Caco-2 (cell line): ENCODE measurements at regions not wholly inside any gene's neighbourhood (a gene's known extent, or its start where the extent isn't known, plus 50 kb on each side); places are given as distances from the start of the nearest gene placed in this dataset.

Experiments
- BruUV-seq: library from RNA; stranded (reverse); fragments of 400-500 nt; replicated peaks from 2 replicates; lab custom pipeline; 2021; lab: Mats Ljungman, UMichigan
- CTCF ChIA-PET: fragments of 300-600 bp; sonication (Branson Sonifier 250); formaldehyde crosslinking; loops from one replicate; lab custom pipeline; 2022; ENCODE audit warnings: antibody characterized with exemption; lab: Charles Lee
- POLR2A ChIA-PET: fragments of 300-600 bp; sonication (Branson Sonifier 250); formaldehyde crosslinking; loops from one replicate; lab custom pipeline; 2022; ENCODE audit warnings: antibody characterized with exemption; lab: Charles Lee
- DNase-seq, 2 experiments: peaks; one replicate each; pipeline versions ENCODE4 v3.0.0 to v3.0.0-alpha.2; 2020 to 2022
- H3K27me3 ChIP-seq: replicated peaks from 2 replicates; pipeline ENCODE4 v1.6.0; 2011; ENCODE audit warnings: low read length; ENCODE audit not compliant: control insufficient read depth, insufficient read depth
- H3K36me3 ChIP-seq: 2 replicates; pipeline ENCODE4 v1.5.1; 2011; ENCODE audit warnings: low read length; ENCODE audit not compliant: control insufficient read depth, insufficient read depth
- H3K4me1 ChIP-seq: fragments of 250-450 bp; sonication (Bioruptor Pico); 2 replicates; pipeline ENCODE4 v1.5.1; 2020; ENCODE audit warnings: mild to moderate bottlenecking
- H3K4me3 ChIP-seq: 2 replicates; pipeline ENCODE4 v1.5.1; 2011; ENCODE audit warnings: low read depth, mild to moderate bottlenecking, control low read depth, low read length
- H3K9me3 ChIP-seq: fragments of 250-450 bp; sonication (Bioruptor Pico); 2 replicates; pipeline ENCODE4 v1.5.1; 2020; ENCODE audit warnings: mild to moderate bottlenecking, moderate library complexity
- H3K27ac Mint-ChIP-seq: one replicate; pipeline ENCODE4 v1.8.0; 2022; ENCODE audit warnings: mixed read lengths; ENCODE audit not compliant: unreplicated experiment
- H3K27me3 Mint-ChIP-seq: one replicate; pipeline ENCODE4 v1.8.0; 2022; ENCODE audit warnings: mixed read lengths; ENCODE audit not compliant: insufficient read depth, unreplicated experiment
- H3K36me3 Mint-ChIP-seq: one replicate; pipeline ENCODE4 v1.8.0; 2022; ENCODE audit warnings: mild to moderate bottlenecking, mixed read lengths; ENCODE audit not compliant: insufficient read depth, unreplicated experiment
- H3K4me1 Mint-ChIP-seq: one replicate; pipeline ENCODE4 v1.8.0; 2022; ENCODE audit warnings: low read depth, mixed read lengths; ENCODE audit not compliant: unreplicated experiment
- H3K4me3 Mint-ChIP-seq: one replicate; pipeline ENCODE4 v1.8.0; 2022; ENCODE audit warnings: mild to moderate bottlenecking, moderate library complexity, mixed read lengths; ENCODE audit not compliant: unreplicated experiment
- H3K9me3 Mint-ChIP-seq: one replicate; pipeline ENCODE4 v1.8.0; 2022; ENCODE audit warnings: mixed read lengths; ENCODE audit not compliant: unreplicated experiment
- CTCF ChIP-seq, 2 experiments: fragments of 200-600 bp in 1 of 2; IDR thresholded peaks; 1 replicate in 1 of 2; 2 replicates in 1 of 2; pipeline versions ENCODE4 v1.5.1 to v1.8.0; 2011 to 2022; ENCODE audit warnings: antibody characterized with exemption in 1 of 2, control low read depth in 1 of 2, inconsistent platforms in 1 of 2, low read depth in 1 of 2, low read length in 1 of 2, mild to moderate bottlenecking in 1 of 2, moderate library complexity in 1 of 2; ENCODE audit not compliant: insufficient read depth in 1 of 2, severe bottlenecking in 1 of 2, unreplicated experiment in 1 of 2
- intact Hi-C: fragments of 100-400 bp; cut with micrococcal nuclease; formaldehyde crosslinking; loops from one replicate; pipeline ENCODE4 v1.10.0; 2022; ENCODE audit not compliant: unreplicated experiment

- CTCF ChIA-PET = no interaction called here
- no peak for TF ChIP-seq CTCF (IDR thresholded peaks at IDR 0.05; ENCODE audit: insufficient read depth in 1 of 2, low read depth in 1 of 2, low read length in 1 of 2, severe bottlenecking in 1 of 2, unreplicated experiment in 1 of 2)
- no peaks in the 10 kb centered on the region for H3K9me3 ChIP-seq
- DNase-seq = no peak
- no peaks in the 10 kb centered on the region for H3K36me3 Mint-ChIP-seq
- no peak overlapping the region for H3K4me3 Mint-ChIP-seq
- POLR2A ChIA-PET = no interaction called here
- H3K4me1 ChIP-seq = no peaks in the 10 kb centered on the region
- H3K4me3 ChIP-seq = no peak overlapping the region
- peaks cover 5% of the 10 kb centered on the region for H3K27me3 Mint-ChIP-seq
- no TSS peak for BruUV-seq
- no peak overlapping the region for H3K27ac Mint-ChIP-seq
- intact Hi-C loops = no loop called here
- H3K4me1 Mint-ChIP-seq = no peaks in the 10 kb centered on the region
- no peaks in the 10 kb centered on the region; the same call in 1 of the 2 replicates for H3K27me3 ChIP-seq
- no peaks in the 10 kb centered on the region for H3K36me3 ChIP-seq
- no peaks in the 10 kb centered on the region for H3K9me3 Mint-ChIP-seq
Measured at GRCh38 chr12:16863742-16864141, 257.8 kb upstream of the LMO3 start.

- Histone ChIP-seq H3K4me1 (no peaks in the 10 kb centered on the region), H3K36me3 (no peaks in the 10 kb centered on the region), H3K9me3 (no peaks in the 10 kb centered on the region), H3K27me3 (no peaks in the 10 kb centered on the region), H3K4me3 (no peak overlapping the region)
- intact Hi-C loops = no loop called here
- H3K36me3 Mint-ChIP-seq = no peaks in the 10 kb centered on the region
- no peak for DNase-seq
- ChIA-PET CTCF (no interaction called here), POLR2A (no interaction called here)
- H3K27me3 Mint-ChIP-seq = peaks cover 2% of the 10 kb centered on the region
- no peaks in the 10 kb centered on the region for H3K9me3 Mint-ChIP-seq
- no peaks in the 10 kb centered on the region for H3K4me1 Mint-ChIP-seq
- no TSS peak for BruUV-seq
- no peak overlapping the region for H3K27ac Mint-ChIP-seq
- no peak overlapping the region for H3K4me3 Mint-ChIP-seq
- no peak for TF ChIP-seq CTCF (IDR thresholded peaks at IDR 0.05; ENCODE audit: insufficient read depth in 1 of 2, low read depth in 1 of 2, low read length in 1 of 2, severe bottlenecking in 1 of 2, unreplicated experiment in 1 of 2)
Measured at GRCh38 chr12:16857456-16857923, 251.5 kb upstream of the LMO3 start.

GRCh38 chr12:16854465-16854864 lies 248.5 kb upstream of the LMO3 start:
- POLR2A ChIA-PET = no interaction called here
- no peaks in the 10 kb centered on the region for H3K36me3 Mint-ChIP-seq
- H3K27me3 ChIP-seq = no peaks in the 10 kb centered on the region

More at GRCh38 chr12:16854465-16854864, 248.5 kb upstream of the LMO3 start:
- CTCF ChIA-PET = no interaction called here
- H3K9me3 Mint-ChIP-seq = no peaks in the 10 kb centered on the region
- no peak for TF ChIP-seq CTCF (IDR thresholded peaks at IDR 0.05; ENCODE audit: insufficient read depth in 1 of 2, low read depth in 1 of 2, low read length in 1 of 2, severe bottlenecking in 1 of 2, unreplicated experiment in 1 of 2)
- peaks cover 7% of the 10 kb centered on the region for H3K27me3 Mint-ChIP-seq
- intact Hi-C loops = no loop called here
- no peak overlapping the region for H3K4me3 Mint-ChIP-seq
- no peak overlapping the region for H3K27ac Mint-ChIP-seq
- H3K36me3 ChIP-seq = no peaks in the 10 kb centered on the region
- no TSS peak for BruUV-seq
- no peaks in the 10 kb centered on the region for H3K9me3 ChIP-seq
- H3K4me3 ChIP-seq = no peak overlapping the region
- H3K4me1 Mint-ChIP-seq = no peaks in the 10 kb centered on the region
- no peak for DNase-seq
- no peaks in the 10 kb centered on the region for H3K4me1 ChIP-seq
